GM12864 (cell line): ENCODE measurements at regions not wholly inside any gene's neighbourhood (a gene's known extent, or its start where the extent isn't known, plus 50 kb on each side); places are given as distances from the start of the nearest gene placed in this dataset.

Source experiments
- DNase-seq: peaks from one replicate; pipeline ENCODE4 v3.0.0-alpha.2; 2011; ENCODE audit warnings: low read depth
- H3K4me3 ChIP-seq: 2 replicates; pipeline ENCODE4 v1.5.1; 2011; ENCODE audit warnings: mild to moderate bottlenecking, low read depth, low read length, control low read depth
- TF ChIP-seq, protein P1 (sequence below): IDR thresholded peaks from 2 replicates; pipeline ENCODE4 v1.5.1; 2011; ENCODE audit warnings: low read depth, mild to moderate bottlenecking, moderate library complexity, low read length, control low read depth, inconsistent platforms; ENCODE audit errors: missing control alignments

DNA sequence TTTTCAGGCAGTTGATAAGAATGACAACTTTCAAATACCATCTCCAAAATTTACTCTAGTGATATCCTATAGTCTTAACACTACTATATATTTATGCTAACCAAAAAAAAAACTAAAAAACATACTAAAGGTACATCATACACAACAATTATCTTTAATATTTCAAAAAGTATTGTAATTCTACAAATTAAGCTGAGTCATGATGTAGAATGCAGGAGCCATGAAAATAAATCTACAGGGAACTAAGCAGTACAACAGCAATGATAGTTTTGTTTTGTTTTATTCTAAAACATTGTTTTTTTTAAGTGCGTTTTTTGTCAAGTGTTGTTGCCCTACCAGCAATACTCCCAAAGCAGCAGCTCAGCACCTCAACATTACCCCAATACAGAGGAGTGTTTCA is 314.3 kb downstream of the FSIP2 start:
- DNase-seq = no peak
- no peak overlapping the region for H3K4me3 ChIP-seq
- TF ChIP-seq, protein P1, sequence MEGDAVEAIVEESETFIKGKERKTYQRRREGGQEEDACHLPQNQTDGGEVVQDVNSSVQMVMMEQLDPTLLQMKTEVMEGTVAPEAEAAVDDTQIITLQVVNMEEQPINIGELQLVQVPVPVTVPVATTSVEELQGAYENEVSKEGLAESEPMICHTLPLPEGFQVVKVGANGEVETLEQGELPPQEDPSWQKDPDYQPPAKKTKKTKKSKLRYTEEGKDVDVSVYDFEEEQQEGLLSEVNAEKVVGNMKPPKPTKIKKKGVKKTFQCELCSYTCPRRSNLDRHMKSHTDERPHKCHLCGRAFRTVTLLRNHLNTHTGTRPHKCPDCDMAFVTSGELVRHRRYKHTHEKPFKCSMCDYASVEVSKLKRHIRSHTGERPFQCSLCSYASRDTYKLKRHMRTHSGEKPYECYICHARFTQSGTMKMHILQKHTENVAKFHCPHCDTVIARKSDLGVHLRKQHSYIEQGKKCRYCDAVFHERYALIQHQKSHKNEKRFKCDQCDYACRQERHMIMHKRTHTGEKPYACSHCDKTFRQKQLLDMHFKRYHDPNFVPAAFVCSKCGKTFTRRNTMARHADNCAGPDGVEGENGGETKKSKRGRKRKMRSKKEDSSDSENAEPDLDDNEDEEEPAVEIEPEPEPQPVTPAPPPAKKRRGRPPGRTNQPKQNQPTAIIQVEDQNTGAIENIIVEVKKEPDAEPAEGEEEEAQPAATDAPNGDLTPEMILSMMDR = no peak

DNA sequence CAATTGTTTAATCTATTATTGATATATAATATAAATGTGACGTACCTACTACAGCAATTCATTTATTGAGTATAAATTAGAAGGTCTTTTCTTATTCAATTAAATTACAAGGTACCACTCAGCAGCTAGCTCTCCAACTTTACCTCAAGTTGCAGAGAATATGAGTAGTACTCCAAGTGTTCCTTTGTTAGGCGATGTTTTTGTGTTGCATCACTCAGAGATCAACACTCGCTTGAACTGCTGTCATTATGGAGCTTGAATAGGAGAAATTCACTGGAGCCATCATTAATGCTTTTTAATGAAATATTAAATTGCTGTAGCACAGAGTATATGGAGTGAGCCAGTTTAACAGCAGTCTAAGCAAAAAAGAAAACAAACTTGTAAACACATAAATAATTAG is 320.0 kb downstream of the FSIP2 start:
- H3K4me3 ChIP-seq = no peak overlapping the region
- TF ChIP-seq, protein P1 = no peak
- DNase-seq = no peak

DNA sequence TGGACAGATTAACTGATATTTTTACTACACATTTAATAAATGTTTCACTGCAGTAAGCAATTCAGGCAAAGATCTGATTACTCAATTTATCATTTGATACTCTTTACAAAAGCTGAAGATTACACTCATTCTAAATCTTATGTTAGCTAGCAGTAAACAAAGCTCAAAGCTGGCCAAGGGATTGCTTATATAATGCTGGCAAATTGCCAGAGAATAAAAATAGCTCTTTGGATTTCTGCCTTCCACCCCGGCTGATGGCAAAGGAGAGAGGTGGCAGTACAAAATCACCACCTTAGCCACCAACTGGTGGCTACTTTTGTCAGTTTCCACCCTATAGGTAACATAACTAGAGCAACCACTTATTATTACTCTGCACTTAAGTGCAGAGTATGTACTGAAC is 320.5 kb downstream of the FSIP2 start:
- DNase-seq = no peak
- no peak overlapping the region for H3K4me3 ChIP-seq
- TF ChIP-seq, protein P1 = no peak

DNA sequence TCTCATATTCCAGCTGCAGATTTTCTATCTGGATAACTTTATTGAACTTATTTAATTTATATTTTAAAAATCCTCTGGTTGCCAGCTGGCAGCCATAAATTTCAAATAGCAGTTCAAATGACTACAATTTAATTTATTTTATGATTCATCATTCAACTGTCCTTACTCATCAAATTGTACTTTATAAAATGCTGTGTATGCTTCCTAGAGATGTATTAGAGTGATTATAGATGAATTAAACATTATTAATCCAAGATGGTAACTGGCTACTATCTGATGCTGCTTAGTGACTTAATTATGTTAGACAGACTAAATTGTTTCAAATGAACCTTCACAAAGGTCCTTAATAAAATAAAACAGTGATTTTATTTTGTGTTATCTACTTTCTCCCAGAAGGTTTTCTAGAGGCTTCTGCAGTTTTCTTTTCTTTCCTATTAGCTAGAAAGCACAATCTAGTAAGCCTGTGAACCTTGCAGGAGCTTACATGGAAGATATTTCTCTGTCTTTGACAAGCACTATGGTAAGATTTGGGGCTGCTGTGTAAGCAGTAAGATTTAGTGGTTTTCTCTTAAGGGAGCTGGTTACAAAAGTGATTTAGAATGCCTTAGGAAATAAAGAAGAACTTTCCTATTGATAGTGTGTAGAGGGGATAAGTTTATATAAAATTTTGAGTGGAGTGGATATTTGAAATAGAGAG is 322.3 kb downstream of the FSIP2 start:
- H3K4me3 ChIP-seq = no peak overlapping the region
- TF ChIP-seq, protein P1 = no peak
- no peak for DNase-seq

DNA sequence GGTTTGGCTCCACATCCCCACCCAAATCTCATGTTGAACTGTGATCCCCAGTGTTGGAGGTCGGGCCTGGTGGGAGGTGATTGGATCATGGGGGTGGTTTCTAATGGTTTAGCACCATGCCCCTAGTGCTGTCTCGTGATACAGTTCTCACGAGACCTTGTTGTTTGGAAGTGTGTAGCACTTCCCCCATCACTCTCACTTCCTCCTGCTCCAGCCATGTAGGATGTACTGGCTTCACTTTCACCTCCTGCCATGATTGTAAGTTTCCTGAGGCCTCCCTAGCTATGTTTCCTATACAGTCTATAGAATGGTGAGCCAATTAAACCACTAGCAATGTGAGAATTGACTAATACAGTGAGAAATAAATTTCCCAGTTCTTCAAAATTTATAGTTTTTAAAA is 325.9 kb downstream of the FSIP2 start:
- no peak overlapping the region for H3K4me3 ChIP-seq
- TF ChIP-seq, protein P1 = no peak
- DNase-seq = no peak

DNA sequence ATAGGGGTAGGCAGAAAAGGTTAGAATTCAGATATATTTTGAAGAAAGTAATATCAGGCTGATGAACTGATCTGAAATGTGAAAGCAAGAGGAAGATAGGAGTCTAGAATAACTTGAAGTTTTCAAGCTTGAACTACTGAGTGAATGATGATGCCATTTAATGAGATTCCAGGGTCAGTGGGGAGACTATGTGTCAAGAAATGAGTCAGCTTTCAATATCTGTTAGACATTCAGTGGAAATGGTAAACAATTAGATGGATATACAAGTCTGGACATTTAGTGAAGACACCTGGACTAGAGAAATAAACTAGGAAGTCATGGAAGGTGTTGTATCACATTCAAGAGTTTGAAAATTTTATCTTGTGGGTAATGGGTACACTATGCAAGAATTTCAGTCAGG is 326.9 kb downstream of the FSIP2 start:
- TF ChIP-seq, protein P1 = no peak
- no peak for DNase-seq
- H3K4me3 ChIP-seq = no peak overlapping the region

DNA sequence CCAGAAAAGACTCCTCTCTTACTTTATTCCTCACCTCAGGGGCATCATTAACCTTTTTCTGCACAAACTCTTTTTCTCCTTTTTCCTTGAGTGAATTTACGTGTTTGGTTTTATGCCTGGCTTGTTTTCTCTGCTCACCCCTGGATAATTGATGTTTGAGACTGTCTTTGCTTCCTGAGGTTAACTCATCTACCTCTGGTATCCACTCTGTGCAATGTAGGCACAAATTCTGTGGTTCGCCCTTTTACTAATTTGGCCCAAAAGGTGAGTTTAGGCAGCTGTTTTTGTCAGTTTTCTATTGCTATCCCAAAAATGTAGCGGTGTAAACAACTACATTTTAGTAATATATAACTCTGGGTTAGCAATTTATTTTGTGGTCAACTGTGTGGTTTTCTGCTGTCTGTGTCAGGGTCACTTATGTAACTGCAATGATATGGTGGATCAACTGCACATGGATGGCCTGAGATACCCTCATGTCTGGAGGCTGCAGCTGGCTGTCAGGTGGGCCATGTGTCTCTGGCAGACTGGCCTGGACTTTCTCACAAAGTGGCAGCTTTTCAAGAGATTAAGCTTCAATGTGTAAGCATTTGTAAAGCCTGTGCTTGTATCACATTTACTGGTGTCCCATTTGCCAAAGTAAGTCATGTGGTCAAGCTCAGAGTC is 329.7 kb downstream of the FSIP2 start:
- no peak for DNase-seq
- no peak overlapping the region for H3K4me3 ChIP-seq
- TF ChIP-seq, protein P1 = no peak
